RKO (cell line): ENCODE measurements at regions not wholly inside any gene's neighbourhood (a gene's known extent, or its start where the extent isn't known, plus 50 kb on each side); places are given as distances from the start of the nearest gene placed in this dataset.

ENCODE experiments used
- DNase-seq: peaks from one replicate; pipeline ENCODE4 v3.0.0-alpha.2; 2016; ENCODE audit warnings: low spot score

DNA sequence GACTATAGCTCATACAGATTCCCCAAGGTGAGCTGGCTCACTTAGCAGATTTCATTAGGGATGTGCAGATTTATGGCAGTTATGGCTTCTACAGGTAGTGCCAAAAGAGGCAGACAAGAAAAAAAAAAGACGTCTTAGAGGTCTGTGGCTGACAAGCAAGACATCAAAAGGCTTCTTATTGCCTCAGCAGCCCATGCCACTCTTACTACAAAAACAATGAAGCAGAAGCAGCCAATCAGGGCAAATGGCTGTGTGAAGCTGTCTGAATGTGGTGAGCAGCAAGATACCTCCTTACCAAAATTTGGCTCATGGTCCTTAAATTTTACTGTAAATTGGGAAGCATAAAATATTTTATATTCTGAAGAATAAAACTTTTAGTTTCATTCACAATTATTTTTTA lies 557.5 kb upstream of the GOLIM4 start:
- no peak for DNase-seq

DNA sequence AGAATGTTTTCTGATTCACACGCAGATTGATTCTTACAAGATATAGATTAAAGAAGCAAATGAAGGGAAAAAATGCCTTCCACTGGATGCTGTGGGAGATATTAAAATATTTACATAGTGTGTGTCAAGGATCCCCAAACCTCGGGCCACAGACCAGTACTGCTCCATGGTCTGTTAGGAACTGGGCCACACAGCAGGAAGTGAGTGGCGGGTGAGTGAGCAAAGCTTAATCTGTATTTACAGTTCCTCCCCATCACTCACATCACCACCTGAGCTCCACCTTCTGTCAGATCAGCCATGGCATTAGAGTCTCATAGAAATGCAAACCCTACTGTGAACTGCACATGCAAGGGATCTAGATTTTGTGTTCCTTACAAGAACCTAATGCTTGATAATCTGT lies 552.6 kb upstream of the GOLIM4 start:
- no peak for DNase-seq

DNA sequence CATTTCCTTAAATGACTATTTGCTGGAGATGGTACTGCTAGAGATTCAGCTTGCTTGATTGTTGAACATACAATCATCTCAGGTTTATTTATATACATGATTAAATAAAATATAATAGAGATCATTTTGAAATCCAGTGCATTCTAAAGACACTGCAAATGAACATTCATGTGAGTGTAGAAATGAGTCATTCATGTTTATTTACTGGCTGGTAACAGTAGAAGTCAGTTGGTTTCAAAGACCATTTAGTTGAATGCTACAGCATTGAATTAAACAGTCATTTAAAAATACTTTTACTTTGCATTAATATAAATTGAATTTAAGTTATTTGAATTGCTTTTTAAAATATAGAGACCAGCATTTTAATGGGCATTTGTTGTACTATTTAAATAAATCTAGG lies 551.9 kb upstream of the GOLIM4 start:
- no peak for DNase-seq

DNA sequence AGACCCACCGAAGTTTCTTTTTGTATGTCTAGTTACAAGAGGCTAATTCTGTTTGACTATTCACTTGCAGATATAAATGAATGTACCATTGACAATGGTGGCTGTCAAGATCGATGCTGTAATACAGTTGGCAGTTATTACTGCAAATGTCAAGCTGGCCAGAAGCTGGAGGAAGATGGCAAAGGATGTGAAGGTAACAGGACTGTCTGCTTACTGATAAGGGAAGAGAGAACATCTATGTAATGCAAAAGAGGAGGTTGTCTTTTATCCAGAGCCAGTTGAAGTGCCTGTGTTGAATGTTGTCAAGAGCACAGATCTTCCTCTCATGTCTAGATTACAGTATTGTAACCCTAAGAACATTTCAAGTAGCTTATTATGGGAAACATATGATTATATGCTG lies 549.5 kb upstream of the GOLIM4 start:
- DNase-seq = no peak

DNA sequence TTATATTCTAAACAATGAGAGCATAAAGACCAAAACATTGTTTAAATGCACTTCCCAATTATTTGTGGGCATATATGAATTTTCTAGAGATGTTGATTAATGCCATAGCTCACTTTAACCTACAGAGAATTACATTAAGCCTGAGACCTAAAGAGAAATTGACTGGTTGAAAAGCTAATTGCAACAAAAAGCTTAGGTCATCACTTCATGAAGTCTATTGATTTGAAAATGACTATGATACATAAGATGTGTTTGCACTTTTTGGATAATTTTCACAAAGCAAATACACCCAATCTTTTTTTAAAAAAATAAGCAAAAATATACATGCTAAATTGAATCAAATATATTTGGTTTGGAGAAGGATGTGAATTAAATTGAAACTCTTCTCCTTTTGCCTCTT lies 532.8 kb upstream of the GOLIM4 start:
- no peak for DNase-seq

DNA sequence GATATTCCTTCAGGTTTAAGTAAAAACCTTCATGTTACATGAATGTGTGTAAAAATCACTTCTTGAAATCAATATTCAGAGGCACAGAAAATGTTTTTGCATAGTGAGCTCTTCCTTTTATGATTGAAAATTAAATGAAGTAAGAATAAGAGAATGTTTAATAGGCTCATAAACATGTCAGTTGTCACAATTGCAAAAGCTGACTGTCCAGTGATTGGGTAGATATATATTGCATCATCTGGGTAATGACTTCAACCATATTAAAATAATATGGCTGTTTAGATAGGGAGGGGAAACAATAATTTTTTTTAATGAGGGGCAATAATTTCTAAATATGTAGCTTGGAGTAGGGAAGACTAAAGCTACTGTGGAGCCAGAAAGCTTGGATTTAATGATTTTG lies 529.8 kb upstream of the GOLIM4 start:
- no peak for DNase-seq

DNA sequence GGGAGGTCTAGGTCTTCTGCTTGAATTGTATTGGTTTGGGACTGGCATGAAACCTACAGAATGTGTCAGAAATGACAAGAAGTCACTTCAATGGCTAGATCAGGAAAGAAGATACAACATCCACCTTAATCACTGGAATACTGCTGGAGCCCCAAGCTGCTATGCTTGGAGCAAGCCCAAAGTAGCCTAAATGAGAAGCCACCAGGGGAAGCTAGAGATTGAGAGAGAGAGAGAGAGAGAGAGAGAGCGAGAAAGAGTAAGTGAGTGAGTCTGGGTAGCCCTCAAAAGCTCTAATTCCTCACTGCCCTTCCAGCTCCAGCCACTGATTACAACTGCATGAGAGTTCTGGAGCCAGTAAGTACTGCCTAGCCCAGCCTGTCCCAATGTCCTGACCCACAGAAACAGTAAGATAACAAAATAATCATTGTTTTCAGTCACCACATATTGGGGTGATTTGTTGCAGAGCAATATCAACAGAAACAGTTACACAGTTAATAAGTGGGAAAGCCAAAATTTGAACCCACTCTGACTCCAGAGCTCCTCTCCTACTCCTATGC lies 529.2 kb upstream of the GOLIM4 start:
- DNase-seq = no peak

DNA sequence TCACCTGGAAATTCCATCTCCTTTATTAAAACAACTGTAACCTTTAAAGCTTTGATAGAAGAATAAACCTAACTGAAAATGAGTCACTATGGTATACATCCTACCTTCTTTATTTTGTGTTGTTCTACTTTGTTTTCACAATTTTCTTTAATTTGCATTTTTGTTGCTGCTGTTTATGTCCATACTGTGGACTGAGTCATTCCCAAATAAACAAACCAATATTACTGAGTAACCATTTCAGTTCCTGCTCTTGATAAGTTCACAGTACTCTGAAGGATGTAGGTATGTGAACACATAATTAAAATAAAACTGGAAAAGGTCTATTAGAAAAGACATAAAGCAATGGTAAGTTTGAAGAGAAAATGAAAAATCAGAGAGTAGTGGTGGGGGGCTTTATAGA lies 528.5 kb upstream of the GOLIM4 start:
- DNase-seq = no peak

DNA sequence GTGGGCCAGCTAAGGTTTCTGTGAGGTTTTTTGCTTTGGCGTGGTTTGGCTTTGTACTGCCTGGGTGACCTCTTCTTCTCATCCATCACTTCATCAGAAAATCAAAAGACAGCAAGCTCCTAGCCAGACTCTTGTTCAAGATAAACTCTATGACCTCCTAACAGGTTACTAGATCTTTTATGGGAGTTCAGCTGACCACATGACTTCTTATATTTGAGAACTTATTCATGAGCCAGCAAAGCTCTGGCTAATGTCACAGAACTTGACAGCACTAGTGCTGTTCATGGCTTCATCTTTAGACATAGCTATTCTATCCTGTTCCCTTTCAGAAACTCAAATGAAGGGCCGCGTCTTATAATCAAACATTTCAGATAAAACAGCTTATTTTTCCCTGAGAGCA lies 527.1 kb upstream of the GOLIM4 start:
- DNase-seq = no peak

DNA sequence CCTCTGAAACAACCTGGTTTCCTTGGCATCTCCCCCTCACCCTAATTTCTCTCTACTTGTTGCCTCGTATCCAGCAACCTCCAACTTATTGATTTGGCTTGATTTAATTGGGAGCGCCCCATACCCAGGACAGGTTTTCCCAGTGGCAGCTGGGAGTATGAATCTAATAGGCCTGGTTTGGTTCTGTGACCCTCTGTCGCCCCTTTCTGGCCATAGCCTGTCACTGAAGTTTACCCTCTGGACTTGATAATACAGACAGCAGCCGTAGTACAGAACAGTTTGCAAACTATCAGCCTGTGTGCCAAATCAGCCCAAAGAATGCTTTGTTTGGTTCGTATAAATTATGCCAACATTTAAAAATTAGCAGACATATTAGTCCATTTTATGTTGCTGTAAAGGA lies 525.1 kb upstream of the GOLIM4 start:
- peak; percentile 40 for DNase-seq

DNA sequence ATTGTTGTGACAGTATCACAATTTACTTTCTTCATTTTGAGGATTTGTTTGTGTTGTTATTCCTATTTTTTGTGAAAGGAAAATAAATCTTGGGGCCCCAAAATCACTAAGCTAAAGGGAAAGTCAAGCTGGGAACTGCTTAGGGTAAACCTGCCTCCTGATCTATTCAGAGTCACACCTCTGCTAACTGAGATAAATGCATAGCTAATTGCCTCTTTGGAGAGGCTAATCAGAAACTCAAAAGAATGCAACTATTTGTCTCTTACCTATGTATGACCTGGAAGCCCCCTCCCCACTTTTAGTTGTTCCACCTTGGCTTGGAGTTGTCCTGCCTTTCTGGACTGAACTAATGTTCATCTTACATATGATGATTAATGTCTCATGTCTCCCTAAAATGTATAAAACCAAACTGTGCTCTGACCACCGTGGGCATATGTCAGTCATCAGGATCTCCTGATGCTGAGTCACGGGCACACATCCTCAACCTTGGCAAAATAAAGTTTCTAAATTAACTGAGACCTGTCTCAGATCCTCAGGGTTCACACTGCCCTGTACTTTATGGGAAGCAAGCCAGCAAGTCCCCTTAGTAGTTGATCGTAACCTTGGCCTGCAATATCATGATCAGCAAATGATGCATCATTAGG lies 523.2 kb upstream of the GOLIM4 start:
- no peak for DNase-seq

DNA sequence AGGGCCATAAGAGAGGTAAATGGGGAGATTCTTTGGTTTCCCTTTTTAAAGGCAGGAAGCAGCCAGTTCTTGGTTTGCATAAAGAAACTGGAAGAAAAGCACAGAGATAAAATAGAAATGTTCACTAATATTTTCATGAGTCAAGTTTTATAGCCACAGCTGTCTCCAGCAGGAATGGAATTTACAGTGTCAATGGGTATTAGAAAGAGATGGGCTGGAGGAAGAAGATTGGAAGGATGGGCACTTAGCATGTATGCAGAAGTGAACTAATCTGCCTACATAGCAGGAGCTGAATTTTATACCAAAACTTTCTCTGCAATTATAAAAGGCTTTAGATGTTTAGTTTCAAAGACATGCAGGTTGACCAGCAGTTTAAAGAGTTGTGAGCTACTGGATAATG lies 521.9 kb upstream of the GOLIM4 start:
- DNase-seq = no peak

DNA sequence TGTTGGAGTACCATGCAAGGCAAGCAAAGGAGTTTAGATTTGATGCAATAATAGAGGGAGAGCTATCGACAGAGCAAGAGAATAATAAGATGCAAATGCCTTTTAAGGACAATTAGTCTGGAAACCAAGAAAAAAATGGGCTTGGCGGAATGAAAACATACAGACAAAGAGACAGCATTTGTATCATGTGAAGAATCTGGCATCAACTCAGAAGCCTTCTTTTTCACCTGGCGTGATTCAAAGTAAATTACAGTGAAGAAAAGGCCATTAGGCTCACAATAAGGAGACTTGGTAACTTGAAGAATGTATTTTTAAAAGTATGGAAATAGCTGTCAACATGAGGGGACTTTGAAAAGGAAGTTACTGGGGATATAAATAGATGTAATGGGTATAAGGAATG lies 521.2 kb upstream of the GOLIM4 start:
- no peak for DNase-seq

DNA sequence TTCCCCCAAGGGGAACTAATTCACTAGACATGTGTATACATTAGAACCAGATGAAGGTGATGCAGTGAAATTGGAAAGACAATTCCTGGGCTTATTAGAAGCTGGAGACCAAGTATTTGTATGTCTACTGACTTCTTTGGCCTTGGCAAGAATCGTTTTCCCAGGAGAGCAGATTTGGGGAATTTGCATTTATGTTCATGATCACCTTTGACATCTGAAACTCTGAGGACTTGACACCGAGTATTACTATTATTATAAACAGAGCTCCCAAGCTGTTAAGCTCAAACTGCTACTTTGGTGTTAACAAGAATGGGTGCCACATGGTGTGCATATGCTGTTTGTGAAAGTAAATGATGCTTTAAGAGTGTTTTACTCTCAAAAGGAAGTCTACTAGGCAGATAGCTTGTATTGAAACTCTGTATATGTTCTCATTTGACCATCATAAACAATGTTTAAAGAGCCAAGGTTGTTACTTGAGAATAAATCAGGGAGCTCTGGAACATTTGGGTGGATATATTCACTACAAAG lies 519.8 kb upstream of the GOLIM4 start:
- DNase-seq = no peak

DNA sequence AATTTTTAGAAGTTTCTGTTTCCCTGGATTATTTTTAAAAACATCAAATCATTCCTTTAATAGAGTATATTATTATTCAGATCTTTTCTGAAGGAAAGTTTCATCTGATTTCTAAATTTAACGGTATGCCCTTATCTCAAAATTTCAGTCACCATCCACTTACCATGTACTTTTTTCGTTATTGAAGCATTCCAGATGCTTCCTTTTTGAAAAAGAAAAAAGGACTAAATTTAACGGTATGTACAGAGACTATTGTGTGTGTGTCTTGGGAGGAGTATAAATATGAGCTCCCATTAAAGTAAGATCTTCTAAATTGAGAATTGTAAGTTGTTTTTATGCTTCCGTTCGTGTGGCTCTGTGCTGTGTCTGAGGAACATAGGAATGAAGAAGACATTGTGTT lies 517.4 kb upstream of the GOLIM4 start:
- DNase-seq = no peak

DNA sequence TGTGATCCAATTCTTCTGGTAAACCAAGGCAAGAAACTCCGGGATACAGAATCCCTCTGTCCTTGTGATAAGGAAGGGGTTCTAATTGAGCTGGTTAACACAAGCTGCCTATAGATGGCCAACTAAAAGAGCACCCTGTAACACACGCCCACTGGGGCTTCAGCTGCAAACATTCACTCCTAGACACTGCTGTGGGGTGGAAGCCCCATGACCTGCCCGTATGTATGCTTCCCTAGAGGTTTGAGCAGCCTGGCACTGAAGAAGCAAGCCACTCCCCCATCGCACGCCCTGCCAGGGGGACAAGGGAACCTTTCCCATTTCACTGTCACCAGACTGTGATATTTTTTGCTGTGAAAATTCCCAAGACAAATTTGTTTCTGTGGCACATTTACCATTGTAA lies 516.9 kb upstream of the GOLIM4 start:
- no peak for DNase-seq

DNA sequence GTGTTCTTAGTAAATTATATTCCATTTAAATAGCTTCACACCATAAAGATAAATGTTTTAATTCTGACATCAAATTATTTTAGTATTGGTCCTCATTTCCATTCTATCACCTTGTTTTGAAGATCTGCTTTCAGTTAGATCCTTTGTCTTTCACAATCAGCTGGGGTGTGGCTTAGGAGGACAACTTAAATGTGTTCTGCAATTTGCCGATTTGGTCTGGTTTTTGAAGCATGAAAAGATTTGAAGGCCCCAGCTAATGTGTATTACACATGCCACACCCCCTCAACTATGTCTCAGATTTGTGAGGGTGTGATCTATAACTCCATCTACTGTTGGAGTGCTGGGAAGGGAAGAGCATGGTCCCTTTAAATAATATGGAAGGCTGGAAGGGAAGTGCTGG lies 516.1 kb upstream of the GOLIM4 start:
- no peak for DNase-seq

DNA sequence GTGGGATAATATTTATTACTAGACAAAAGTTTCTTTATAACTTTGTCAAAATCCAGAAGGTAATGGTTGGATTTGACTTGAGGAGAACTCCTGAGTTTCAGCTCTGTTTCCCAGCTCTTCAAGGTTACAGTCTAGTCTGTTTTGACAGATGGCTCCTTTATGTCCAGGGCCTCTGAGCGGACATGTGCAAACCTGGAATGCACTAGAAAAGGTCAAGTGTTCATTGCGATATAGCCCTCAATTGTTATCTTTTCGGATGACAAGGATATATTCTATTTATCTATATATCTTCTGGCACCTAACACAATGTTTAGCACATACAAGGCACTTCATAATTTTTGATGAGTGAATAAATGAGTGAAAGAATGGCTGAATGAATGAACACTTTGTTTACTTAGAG lies 513.2 kb upstream of the GOLIM4 start:
- DNase-seq = no peak

DNA sequence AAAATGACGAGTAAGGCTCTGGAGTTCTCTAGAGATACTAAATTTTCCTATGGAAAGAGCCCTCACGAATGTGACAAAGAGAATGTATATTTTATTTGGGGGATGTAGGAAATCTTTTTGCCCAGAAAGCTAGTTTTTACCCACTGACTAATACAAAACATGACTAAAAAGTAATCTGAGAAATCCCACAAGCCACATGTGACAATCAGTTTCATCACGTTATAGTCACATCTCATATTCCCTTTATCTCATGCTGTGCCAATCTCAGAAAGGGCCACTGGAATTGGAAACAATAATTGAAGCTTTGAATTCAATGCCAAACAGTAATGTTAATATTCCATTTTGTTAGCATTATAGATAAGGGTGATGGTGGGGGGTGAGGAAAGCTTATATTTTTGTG lies 509.0 kb upstream of the GOLIM4 start:
- peak; percentile 11 for DNase-seq

DNA sequence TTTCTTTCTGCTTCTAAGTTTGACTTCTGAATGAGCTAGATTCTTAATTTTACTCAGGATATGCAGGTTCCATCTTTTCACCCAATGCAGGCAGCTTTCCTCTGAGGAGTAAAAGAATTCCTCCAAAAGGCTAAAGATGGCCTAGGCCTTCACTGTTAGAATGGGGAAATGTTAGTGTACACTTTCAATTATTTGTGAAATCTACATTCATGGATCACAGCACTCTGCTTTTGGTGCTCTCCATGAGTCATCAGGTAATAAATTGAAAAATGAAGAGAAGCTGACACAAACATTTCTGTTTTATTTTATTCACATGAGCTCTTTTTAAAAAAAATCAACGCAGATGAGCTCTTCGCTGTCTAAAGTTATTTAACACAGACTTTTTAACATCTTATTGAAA lies 502.5 kb upstream of the GOLIM4 start:
- DNase-seq = no peak

DNA sequence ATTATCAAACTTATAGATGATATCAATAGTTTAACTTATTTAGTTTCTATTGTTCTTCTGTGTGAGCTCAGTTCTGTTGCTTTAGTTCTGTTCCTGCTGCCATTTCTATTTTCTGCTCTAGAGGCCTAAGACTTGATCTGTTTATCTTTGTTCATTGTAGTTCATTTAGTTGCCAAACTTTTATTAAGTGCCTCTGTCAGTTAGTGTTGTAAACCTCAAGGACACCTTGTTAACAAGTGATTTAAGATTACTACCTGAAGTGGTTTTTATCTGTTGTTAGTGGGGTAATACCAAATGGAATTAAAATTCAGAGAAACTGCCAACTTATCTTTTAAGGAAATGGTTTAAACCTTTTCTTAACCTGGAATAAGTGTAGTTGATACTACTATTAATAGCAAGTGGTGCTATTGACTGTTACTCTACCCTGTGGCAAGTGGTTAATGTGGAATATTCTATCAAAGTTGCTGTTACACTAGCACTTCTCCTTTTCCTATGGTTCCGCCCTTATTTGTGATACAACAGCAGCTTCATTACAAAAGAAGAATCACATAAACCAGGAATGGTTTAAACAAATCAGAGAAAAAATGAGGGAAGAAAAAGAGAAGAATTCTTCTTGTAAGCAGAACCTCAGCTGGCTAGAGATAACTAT lies 500.6 kb upstream of the GOLIM4 start:
- DNase-seq = no peak

DNA sequence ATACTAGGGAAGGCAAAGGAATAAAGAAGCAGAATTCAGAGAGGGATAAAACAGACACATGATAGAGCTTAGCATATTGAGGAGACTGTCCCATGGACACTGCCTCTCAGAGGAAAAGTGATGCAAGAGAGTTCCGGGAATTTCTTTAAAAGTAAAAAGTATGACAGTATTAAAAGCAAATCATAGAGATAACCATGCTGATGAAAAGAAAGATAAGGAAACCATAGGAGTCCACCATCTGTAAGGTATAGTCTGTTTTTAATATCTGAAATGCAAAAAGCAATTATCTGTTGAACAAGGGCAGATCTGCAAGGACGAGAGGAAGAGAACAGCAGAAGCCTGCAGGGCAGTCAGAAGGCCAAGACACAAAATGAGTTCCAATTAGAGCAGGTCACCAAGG lies 495.9 kb upstream of the GOLIM4 start:
- DNase-seq = no peak

DNA sequence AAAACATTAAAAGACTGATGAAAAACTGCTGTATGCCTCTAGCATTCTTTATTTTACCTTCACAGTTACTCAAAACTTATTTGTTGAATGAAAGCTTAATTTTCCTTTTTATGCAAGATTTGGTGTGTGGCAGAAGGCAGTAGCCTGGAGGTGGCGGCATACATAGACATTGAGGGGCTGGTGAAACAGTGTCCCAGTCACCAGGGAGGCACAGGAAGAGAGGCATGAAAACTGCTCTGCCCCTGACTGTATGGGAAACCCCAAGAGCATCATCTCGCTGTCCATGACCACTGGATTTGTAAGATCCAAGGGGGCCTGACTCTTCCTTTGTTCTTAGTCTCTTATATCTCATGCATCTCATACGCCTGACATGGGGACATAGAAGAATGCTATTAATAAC lies 493.7 kb upstream of the GOLIM4 start:
- no peak for DNase-seq

DNA sequence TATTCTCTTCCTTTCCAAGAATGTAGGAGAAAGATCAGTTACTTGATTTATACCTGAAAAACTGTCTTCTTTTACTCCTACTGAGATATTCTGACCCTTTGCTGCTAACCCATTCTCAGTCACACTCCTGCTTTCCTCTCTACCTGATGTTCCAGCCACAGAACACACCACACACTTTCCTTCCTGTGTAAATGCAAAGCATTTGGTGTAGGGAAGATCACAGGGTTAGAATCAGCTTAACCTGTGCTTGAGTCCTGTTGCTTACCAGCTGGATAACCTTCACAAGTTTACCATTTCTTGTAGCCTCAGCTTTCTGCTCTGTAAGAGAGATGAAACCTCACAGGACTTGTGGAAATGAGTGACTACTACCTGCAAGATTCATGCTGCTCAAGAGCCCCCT lies 489.8 kb upstream of the GOLIM4 start:
- DNase-seq = no peak
